ENCODE measurements at regions not wholly inside any gene's neighbourhood (a gene's known extent, or its start where the extent isn't known, plus 50 kb on each side); places are given as distances from the start of the nearest gene placed in this dataset.

DNA sequence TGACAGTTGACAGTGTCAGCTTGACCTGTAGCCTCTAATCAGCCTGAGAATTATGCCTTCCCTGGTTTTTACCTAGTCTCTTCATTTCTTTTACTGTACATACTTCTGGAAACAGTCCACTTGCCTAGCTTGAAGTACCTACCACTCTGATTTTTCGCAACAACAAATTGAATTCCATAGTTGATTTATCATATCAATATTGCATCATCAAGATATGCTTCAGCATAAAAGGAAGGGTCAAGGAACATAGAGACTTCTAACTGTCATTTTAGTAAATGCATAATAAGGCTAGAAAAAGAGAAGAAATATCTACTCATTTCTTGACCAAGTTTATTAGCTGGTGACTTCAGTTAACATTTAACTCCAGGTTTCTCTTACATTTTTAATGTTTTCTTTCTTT is 174.2 kb upstream of the FAR2 start:
- intact Hi-C loops (cut with micrococcal nuclease), result no loop called here
- H3K27ac Mint-ChIP-seq, result no peak overlapping the region
- H3K36me3 Mint-ChIP-seq (ENCODE audit: low read depth), result no peaks in the 10 kb centered on the region
- H3K27me3 Mint-ChIP-seq, result no peaks in the 10 kb centered on the region
- no peaks in the 10 kb centered on the region for H3K9me3 Mint-ChIP-seq
- H3K4me1 Mint-ChIP-seq (ENCODE audit: low read depth), result no peaks in the 10 kb centered on the region
- H3K4me3 Mint-ChIP-seq, result no peak overlapping the region

DNA sequence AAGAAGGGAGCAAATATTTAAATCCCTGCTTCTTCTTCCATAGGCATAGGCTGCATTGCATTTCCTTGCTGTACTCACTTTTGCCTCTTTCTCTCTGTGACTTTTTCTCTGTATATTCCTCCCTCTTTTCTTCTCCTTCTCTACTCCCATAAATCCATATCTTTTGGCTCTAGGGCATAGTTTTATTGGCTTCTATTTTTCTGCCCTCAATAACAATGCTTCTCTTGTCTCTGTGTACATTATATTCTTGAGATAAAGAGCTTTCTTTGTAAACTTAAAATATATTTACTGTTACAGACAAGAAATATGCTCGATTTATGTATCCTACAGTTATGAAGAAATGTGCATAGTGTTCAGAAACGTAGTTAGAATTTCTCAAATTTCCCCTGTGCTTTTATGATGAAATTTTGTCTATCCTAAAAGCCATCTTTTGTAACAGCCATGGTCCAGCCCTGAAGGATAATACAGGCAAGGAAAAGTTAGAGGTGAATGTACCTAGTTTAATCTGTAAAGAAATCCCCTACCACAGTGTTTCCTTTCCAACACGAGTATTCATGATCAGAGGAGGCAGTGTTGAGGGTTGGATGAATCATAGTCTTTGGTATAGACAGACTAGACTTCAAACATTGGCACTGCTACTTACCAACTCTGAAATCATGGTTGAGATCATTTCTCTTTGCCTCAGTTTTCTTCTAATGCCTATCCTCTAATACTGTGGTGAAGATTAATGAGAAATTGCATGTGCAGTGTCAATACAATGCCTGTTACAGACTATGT is 173.3 kb upstream of the FAR2 start:
- Mint-ChIP-seq H3K27me3 (no peaks in the 10 kb centered on the region), H3K36me3 (ENCODE audit: low read depth) (no peaks in the 10 kb centered on the region), H3K4me3 (no peak overlapping the region), H3K4me1 (ENCODE audit: low read depth) (no peaks in the 10 kb centered on the region), H3K27ac (no peak overlapping the region), H3K9me3 (no peaks in the 10 kb centered on the region)
- intact Hi-C loops (cut with micrococcal nuclease), result no loop called here

DNA sequence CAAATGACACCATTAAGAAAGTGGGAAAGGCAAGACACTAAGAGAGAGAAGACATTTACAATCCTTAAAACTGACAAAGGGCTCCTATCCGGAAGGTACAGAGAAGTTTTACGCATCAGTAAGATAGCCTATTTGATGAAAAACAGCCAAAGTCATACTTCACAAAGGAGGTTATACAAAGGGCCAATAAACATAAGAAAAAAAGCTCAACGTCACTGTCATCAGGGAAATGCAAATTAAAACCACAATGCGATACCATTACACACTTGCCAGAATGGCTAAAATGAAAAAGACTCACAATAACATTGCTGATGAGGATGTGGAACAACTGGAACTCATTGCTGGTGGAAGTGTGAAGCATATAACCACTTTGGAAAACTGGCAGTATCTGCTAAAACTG is 168.6 kb upstream of the FAR2 start:
- no peaks in the 10 kb centered on the region for H3K4me1 Mint-ChIP-seq (ENCODE audit: low read depth)
- H3K4me3 Mint-ChIP-seq, result no peak overlapping the region
- H3K9me3 Mint-ChIP-seq, result no peaks in the 10 kb centered on the region
- peaks cover 2% of the 10 kb centered on the region for H3K27me3 Mint-ChIP-seq
- no peaks in the 10 kb centered on the region for H3K36me3 Mint-ChIP-seq (ENCODE audit: low read depth)
- H3K27ac Mint-ChIP-seq, result no peak overlapping the region
- intact Hi-C loops (cut with micrococcal nuclease), result no loop called here

DNA sequence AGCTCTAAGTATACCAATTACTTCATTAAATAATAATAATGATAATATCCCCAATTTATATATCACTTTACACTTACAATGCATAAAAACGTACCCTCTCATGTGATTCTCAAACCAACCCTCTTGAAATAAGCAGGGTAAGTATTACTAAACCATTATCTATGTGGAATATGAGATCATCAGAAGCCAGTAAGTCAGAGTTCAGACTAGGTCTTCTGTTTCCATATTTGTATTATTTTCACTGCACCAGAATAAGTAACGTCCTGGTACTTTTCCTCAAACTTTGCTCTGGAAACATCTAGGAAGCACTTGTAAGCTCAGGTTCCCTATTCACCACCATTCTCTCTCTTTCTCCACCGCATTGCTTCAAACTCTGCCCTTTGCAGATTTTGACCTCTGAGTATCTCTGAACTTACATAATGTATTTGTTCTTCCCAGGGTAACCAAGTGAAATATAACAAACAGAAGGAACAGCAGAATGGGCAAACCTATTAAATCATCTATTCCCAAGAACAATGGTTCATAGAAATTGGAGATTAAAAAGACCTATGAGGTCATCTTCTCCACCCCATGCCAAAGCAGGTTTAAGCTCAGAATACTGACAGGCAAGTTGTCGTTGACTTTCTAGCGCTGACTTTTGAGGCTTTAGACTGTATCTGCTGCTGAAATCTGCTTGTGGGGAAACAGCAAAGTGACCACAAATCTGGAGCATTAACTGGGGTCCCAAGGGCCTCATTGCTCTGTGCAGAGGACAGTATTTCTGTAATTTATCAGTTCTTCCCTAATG is 161.3 kb upstream of the FAR2 start:
- H3K27me3 Mint-ChIP-seq, result peaks cover 2% of the 10 kb centered on the region
- no peaks in the 10 kb centered on the region for H3K4me1 Mint-ChIP-seq (ENCODE audit: low read depth)
- H3K27ac Mint-ChIP-seq, result no peak overlapping the region

DNA sequence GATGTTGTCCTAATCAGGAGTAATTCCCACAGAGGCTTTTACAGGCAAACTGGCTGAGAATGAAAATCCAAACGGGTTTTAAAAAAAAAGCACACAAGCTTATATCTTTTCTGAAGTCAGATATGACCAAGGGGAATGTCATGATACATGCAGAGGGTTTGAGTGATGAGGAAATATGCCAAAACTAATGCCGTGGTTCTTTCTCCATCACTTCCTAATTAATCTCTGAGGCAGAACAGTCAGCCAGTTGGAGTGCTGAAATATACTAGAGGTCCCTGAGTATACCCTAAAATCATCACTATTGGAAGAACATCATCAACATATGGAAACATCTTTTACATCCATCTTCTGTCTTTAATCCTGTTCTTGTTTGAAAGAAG is 160.8 kb upstream of the FAR2 start:
- H3K9me3 Mint-ChIP-seq, result no peaks in the 10 kb centered on the region
- H3K27ac Mint-ChIP-seq, result no peak overlapping the region
- H3K4me3 Mint-ChIP-seq, result no peak overlapping the region
- peaks cover 1% of the 10 kb centered on the region for H3K27me3 Mint-ChIP-seq
- no peaks in the 10 kb centered on the region for H3K36me3 Mint-ChIP-seq (ENCODE audit: low read depth)
- intact Hi-C loops (cut with micrococcal nuclease), result no loop called here
- H3K4me1 Mint-ChIP-seq (ENCODE audit: low read depth), result no peaks in the 10 kb centered on the region

More for the DNA sequence above, 161.3 kb upstream of the FAR2 start:
- no peaks in the 10 kb centered on the region for H3K9me3 Mint-ChIP-seq
- no peaks in the 10 kb centered on the region for H3K36me3 Mint-ChIP-seq (ENCODE audit: low read depth)
- intact Hi-C loops (cut with micrococcal nuclease), result no loop called here
- H3K4me3 Mint-ChIP-seq, result no peak overlapping the region

DNA sequence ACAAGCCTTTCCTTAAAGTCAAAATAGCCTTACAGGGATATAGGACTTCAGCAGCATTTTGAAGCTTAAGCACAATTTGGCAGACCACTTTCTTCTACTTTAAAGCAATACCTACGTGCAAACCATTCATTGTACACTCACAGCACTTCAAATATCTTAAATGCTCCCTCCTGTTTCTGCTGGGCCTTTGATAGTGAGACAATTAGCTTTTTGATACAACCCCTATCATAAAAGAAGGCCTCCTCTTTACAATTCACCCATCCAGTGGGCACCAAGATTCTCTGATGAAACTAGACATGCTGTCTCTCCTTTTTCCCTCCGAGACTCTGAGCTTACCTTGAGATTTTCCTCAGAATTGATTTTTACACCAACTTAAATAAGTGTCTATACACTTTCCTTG is 157.5 kb upstream of the FAR2 start:
- intact Hi-C loops (cut with micrococcal nuclease), result no loop called here
- H3K36me3 Mint-ChIP-seq (ENCODE audit: low read depth), result no peaks in the 10 kb centered on the region

DNA sequence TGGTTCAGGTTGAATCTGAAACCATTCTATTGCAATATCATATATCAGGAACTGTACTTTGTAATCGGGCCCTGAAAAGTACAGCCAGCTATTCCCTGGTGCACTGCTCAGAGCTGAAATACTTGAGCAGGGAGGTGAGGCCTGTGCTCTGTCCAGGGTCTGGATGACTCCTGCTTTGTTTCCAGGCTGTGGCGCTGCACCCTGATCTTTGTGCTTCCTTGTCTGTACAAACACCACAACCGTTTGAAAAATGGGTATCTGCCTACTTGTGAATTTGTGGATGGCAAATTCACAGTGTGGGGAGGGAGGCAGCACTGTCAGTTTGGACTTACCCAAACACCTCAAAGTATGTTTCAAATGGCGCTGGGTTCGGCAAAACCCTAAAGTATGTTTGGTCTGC is 155.4 kb upstream of the FAR2 start:
- no peaks in the 10 kb centered on the region for H3K27me3 Mint-ChIP-seq
- H3K36me3 Mint-ChIP-seq (ENCODE audit: low read depth), result no peaks in the 10 kb centered on the region
- H3K4me1 Mint-ChIP-seq (ENCODE audit: low read depth), result no peaks in the 10 kb centered on the region
- H3K27ac Mint-ChIP-seq, result no peak overlapping the region
- H3K9me3 Mint-ChIP-seq, result no peaks in the 10 kb centered on the region
- no peak overlapping the region for H3K4me3 Mint-ChIP-seq
- intact Hi-C loops (cut with micrococcal nuclease), result no loop called here

More for the DNA sequence above, 157.5 kb upstream of the FAR2 start:
- no peaks in the 10 kb centered on the region for H3K9me3 Mint-ChIP-seq
- H3K4me1 Mint-ChIP-seq (ENCODE audit: low read depth), result no peaks in the 10 kb centered on the region
- no peak overlapping the region for H3K27ac Mint-ChIP-seq
- no peak overlapping the region for H3K4me3 Mint-ChIP-seq
- H3K27me3 Mint-ChIP-seq, result no peaks in the 10 kb centered on the region

DNA sequence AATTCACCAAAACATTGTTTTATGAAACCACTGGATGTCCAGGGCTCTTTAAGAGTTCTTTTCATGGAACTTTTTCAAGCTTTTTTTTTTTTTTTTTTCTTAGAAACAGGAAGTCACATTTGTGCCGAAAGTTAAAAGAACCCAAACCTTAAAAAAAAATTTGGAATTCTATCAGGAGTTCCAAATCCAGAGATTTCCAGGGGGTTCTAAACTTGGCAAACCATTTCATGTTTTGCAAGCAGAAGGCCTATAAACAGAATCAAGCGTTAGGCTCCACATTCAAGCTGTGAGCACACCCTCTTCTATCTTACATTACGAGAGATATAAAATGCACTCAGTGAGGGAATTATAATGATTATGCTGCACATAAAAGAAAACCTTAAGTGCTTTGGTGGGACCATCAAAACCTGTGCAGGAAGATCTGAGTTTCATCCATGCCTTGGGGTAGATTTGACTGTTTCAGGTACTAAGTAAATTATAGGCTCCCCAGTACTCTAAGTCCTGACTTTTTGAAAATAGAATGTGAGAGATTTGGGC is 154.8 kb upstream of the FAR2 start:
- Mint-ChIP-seq H3K27me3 (no peaks in the 10 kb centered on the region), H3K27ac (no peak overlapping the region), H3K4me3 (no peak overlapping the region), H3K36me3 (ENCODE audit: low read depth) (no peaks in the 10 kb centered on the region), H3K4me1 (ENCODE audit: low read depth) (no peaks in the 10 kb centered on the region), H3K9me3 (no peaks in the 10 kb centered on the region)
- intact Hi-C loops (cut with micrococcal nuclease), result no loop called here

DNA sequence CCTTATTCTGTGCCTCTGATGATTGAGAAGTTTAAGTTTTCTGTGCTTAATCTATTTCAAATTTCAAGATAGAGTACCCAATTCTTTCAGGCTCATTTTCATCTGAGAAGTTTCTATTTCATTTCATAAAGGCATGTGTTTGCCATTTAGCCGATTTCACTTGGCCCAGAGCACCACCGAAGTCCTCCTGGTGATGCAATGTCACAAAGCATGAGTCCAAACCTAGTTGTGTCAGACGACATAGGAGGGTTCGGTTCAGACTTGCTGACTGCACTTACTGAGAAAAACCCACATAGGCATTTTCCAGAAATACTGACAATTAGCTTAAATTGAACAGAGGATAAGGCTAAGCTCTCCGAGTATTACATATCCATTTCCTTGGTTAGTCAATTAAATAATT is 152.4 kb upstream of the FAR2 start:
- no peaks in the 10 kb centered on the region for H3K4me1 Mint-ChIP-seq (ENCODE audit: low read depth)
- no peaks in the 10 kb centered on the region for H3K36me3 Mint-ChIP-seq (ENCODE audit: low read depth)
- intact Hi-C loops (cut with micrococcal nuclease), result no loop called here
- no peaks in the 10 kb centered on the region for H3K9me3 Mint-ChIP-seq
- H3K4me3 Mint-ChIP-seq, result no peak overlapping the region
- no peaks in the 10 kb centered on the region for H3K27me3 Mint-ChIP-seq
- H3K27ac Mint-ChIP-seq, result no peak overlapping the region

DNA sequence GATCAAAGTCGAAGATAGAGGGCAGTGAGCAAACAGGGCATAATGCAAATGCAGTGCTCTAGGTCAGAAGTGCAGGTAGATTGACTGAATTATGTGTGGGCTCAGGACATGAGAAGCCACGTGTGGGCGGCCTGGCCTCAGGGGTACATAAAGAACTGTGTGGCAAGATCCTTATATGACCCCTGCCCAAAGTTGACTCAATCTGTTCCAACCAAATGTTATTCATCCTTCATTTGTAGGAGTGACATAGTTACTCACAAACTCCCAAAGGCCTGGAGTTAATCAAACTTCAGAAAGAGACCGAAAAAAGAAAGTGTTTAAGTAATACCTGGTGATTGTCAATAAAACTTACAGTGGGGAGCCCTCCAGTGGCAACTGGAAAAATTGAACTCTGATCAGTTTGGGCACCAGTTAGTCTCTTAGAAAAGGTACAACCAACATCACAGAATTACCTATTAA is 150.4 kb upstream of the FAR2 start:
- no peaks in the 10 kb centered on the region for H3K27me3 Mint-ChIP-seq
- H3K4me3 Mint-ChIP-seq, result no peak overlapping the region
- intact Hi-C loops (cut with micrococcal nuclease), result no loop called here
- no peaks in the 10 kb centered on the region for H3K9me3 Mint-ChIP-seq
- H3K36me3 Mint-ChIP-seq (ENCODE audit: low read depth), result no peaks in the 10 kb centered on the region
- H3K27ac Mint-ChIP-seq, result no peak overlapping the region
- H3K4me1 Mint-ChIP-seq (ENCODE audit: low read depth), result no peaks in the 10 kb centered on the region

DNA sequence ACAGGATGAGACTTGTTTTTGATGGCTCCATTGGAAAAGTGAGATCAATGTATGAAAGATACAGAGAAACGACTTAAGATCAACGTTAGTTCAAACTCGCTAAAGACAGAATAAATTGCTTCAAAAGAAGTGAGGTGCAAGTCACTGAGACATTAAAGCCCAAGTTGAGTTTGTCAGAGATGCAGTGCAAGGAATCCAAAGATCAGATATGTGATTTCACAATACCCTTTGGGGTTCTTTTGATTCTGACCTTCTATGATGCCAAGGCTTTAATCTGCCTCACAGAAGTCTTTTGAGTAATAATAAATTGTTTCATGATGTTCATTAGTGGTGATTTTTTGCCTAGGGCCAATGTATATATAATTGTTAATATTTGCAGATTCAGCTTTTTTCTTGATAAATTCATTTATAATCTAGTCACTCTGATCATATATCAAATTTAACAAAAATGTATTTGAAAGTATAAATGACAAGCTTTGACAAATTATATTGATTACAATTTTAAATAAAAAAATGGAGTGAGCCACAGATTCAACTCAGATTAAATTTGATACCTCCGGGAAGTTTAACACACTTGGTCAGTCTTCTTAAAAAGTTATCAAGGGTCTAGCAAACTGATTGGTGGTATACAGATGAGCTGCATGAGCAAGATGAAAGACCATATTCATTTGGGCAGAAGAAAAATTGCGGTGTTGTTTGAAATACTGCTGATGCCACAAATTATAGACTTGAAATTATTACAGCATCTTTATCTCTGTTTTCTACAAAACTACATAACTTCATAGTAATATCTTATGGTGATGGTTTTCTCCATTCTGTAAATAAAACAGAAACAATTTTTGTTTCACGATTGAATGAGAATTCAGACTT is 144.8 kb upstream of the FAR2 start:
- intact Hi-C loops (cut with micrococcal nuclease), result no loop called here
- Mint-ChIP-seq H3K36me3 (ENCODE audit: low read depth) (no peaks in the 10 kb centered on the region), H3K4me1 (ENCODE audit: low read depth) (no peaks in the 10 kb centered on the region), H3K27ac (no peak overlapping the region), H3K4me3 (no peak overlapping the region), H3K9me3 (no peaks in the 10 kb centered on the region), H3K27me3 (no peaks in the 10 kb centered on the region)

DNA sequence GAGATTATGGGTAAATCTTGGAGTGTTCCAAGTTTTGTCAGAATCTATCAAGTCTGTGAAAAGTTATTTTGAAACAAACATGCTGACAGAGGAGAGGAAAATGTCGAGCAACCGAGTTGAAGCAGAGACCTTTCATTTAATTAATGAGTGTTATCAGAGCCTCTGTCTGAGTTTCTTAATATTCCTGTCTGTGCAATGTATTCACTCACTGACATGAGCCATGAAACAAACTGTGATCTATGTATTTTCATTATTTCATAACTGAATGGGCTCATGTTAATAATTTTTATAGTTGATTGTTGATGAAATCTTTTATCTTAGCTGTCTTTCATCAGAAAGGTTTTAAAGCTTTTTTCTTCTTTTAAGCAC is 144.2 kb upstream of the FAR2 start:
- Mint-ChIP-seq H3K36me3 (ENCODE audit: low read depth) (no peaks in the 10 kb centered on the region), H3K4me3 (no peak overlapping the region), H3K27ac (no peak overlapping the region), H3K4me1 (ENCODE audit: low read depth) (no peaks in the 10 kb centered on the region), H3K9me3 (no peaks in the 10 kb centered on the region), H3K27me3 (peaks cover 2% of the 10 kb centered on the region)
- intact Hi-C loops (cut with micrococcal nuclease), result no loop called here

DNA sequence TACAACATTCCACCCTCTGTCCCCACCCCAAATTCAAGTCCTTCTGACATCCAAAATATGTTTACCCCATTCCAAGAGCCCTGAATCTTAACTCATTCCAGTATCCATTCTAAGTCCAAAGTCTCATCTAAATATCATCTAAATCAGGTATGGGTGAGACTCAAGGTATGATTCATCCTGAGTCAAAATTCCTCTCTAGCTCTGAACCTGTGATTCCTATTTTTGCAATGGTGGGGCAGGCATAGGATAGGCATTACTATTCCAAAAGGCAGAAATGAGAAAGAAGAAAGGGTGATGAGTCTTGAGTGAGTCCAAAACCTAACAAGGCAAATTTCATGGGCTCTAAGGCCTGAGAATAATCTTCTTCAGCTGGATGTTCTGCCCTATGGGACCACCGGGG is 140.3 kb upstream of the FAR2 start:
- Mint-ChIP-seq H3K36me3 (ENCODE audit: low read depth) (no peaks in the 10 kb centered on the region), H3K9me3 (no peaks in the 10 kb centered on the region), H3K27ac (no peak overlapping the region), H3K27me3 (peaks cover 4% of the 10 kb centered on the region), H3K4me3 (no peak overlapping the region), H3K4me1 (ENCODE audit: low read depth) (no peaks in the 10 kb centered on the region)
- intact Hi-C loops (cut with micrococcal nuclease), result no loop called here

DNA sequence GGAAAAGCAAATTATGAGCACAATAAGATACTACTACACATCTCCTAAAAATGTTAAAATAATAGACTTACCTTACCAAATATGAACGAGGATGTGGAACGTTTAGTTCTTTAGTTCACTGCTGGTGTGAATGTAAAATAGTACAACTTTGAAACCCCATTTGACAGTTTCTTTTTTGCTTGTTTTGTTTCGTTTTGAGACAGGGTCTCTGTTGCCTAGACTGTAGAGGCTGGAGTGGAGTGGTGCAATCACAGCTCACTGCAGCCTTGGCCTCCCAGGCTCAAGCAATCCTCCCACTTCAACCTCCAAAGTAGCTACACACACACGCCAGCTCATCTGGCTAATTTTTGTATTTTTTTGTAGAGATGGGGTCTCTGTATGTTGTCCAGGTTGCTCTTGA is 136.4 kb upstream of the FAR2 start:
- Mint-ChIP-seq H3K27ac (no peak overlapping the region), H3K27me3 (peaks cover 4% of the 10 kb centered on the region), H3K4me1 (ENCODE audit: low read depth) (no peaks in the 10 kb centered on the region), H3K9me3 (no peaks in the 10 kb centered on the region), H3K4me3 (no peak overlapping the region), H3K36me3 (ENCODE audit: low read depth) (no peaks in the 10 kb centered on the region)
- intact Hi-C loops (cut with micrococcal nuclease), result no loop called here

All from dendritic cell treated with granulocyte-macrophage colony-stimulating factor and Interleukin-4, amounts not matched to agents 40 ng/mL and 50 ng/mL, for 4 days (primary cell).